GM12874 (cell line): ENCODE measurements at regions not wholly inside any gene's neighbourhood (a gene's known extent, or its start where the extent isn't known, plus 50 kb on each side); places are given as distances from the start of the nearest gene placed in this dataset.

ENCODE experiments used
- CTCF ChIP-seq: IDR thresholded peaks from 2 replicates; pipeline ENCODE4 v1.5.1; 2011; ENCODE audit warnings: low read depth, mild to moderate bottlenecking, control low read depth, low read length, moderate library complexity; ENCODE audit not compliant: insufficient read depth

- TF ChIP-seq CTCF = no peak
These were observed 104.0 kb upstream of the FUT8 start for GRCh38 chr14:65308536-65308935.

- no peak for TF ChIP-seq CTCF
These were observed 102.0 kb upstream of the FUT8 start for GRCh38 chr14:65310568-65310967.

DNA sequence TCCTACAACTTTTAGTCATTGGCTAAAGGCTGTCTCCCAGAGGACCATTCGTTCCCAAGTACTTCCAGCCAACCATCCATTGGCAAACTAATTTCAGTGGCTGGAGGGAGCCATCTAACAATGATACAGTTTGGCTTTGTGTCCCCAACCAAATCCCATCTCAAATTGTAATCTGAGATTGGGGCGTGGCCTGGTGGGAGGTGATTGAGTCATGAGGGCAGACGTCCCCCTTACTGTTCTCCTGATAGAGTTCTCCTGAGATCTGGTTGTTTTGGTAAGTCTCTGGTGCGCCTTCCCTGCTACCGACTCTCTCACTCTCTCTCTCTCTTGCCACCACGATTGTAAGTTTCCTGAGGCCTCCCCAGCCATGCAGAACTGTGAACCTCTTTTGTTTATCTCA is 99.7 kb upstream of the FUT8 start:
- no peak for TF ChIP-seq CTCF

GRCh38 chr14:65318636-65319506 is 93.7 kb upstream of the FUT8 start:
- no peak for TF ChIP-seq CTCF

GRCh38 chr14:65320661-65321308 is 91.7 kb upstream of the FUT8 start:
- no peak for TF ChIP-seq CTCF

DNA sequence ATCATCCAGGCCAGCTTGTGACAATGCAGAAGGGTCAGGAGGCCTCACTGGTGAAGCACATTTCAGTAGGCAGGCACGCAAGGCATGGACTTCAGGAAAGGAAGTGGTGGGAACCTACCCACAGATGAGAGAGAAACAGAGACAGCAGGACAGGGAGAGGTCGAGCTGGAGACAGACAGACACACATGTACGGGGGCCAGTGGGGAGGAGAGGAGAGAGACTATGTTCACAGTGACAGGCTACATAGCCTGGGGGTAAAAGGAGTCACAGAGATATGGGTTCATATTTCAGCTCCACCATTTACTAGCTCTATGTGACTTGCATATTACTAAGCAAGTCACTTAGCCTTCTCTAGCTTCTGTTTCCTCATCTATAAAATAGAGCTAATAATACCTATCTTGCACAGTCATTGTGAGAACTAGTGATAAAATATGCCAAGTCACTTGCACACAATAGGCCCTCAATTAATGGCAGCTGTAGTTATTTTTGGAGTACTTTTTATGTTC is 91.1 kb upstream of the FUT8 start:
- TF ChIP-seq CTCF = no peak

GRCh38 chr14:65329481-65329880 is 83.0 kb upstream of the FUT8 start:
- TF ChIP-seq CTCF = no peak
